TTC549 (cell line): ENCODE measurements at regions not wholly inside any gene's neighbourhood (a gene's known extent, or its start where the extent isn't known, plus 50 kb on each side); places are given as distances from the start of the nearest gene placed in this dataset.

Experiments used
- FAIRE-seq: peaks from 2 replicates; lab custom pipeline; 2012; peaks lifted over from hg19 to GRCh38; lab: Jason Lieb, UNC

DNA sequence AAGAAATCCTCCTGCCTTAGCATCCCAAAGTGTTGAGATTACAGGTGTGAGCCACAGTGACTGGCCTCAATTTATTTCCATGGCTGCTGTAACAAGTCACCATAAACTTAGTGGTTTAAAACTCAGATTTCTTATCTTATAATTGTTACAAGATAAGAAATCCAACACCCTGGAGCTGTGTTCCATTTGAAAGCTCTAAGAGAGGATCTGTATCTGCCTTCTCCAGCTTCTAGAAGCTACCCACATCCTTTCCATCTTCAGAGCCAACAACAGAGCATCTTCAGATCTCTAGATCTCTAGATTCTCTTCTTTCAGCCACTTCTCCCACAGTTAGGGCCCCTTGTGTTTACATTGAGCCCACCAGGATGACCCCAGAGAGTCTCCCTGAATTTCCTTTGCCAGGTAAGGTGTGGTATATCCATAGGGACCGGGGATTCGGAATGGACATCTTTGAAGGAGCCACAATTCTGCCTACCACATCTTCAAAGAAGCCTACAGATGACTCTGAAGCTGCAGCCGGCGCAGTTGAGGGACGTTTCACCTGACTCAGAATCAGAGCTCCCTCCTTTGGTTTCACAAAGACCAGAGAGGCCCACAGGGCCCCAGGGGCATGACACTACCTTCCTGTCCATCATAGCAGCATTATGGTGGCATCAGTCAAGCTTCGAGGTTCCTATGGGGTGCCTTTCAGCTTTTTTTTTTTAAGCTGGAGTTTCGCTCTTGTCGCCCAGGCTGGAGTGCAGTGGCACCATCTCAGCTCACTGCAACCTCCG lies 87.0 kb upstream of the IGF1R start:
- FAIRE-seq: no peak

DNA sequence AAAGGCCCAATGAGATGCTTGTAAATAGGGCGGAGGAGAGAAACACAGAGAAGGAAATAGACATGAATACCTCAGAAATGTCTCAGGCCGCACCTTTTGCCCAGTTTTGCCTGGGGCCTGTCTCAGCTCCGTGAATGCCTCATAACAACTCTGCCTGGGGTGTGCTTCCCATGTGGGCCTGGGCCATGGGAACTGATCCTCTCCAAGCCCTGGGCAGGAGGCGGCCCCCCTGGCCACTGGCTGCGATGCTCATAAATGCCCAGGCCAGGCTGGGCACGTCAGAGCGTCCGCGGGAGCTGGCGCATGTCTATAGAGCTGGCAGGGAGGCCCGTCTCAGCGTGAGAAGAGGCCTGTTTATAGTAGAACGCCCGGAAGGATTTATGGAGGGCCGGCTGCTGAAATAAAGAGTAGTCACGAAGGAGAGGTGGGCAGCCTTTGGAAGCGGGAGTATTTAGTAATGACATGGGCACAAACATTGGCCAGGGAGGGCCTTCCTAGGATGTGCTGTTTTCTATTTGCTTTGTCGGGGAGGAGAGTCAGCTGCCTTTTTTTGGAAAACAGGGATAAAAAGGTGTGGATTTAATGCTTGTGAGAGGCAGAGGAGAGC lies 85.9 kb upstream of the IGF1R start:
- no peak for FAIRE-seq

GRCh38 chr15:98565566-98565965 lies 82.8 kb upstream of the IGF1R start:
- no peak for FAIRE-seq

DNA sequence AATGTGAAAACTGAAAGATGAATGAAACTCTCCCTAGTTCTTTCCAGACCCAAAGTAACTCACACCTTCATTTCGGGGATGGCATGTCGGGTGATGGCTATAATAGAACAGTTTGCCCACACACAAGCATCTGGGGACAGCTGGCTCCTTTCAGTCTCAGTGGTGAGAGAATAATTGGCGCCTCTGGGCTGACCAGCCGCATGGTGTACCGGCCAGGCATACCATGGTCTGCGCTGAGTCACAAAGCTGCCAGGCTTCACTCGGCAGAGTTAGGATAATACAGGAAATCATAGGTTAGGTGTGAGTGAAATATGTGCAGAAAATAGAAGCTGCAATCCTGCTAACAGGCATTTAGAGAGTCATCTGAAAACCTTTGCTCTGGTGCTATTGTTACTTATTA lies 80.4 kb upstream of the IGF1R start:
- FAIRE-seq: no peak

DNA sequence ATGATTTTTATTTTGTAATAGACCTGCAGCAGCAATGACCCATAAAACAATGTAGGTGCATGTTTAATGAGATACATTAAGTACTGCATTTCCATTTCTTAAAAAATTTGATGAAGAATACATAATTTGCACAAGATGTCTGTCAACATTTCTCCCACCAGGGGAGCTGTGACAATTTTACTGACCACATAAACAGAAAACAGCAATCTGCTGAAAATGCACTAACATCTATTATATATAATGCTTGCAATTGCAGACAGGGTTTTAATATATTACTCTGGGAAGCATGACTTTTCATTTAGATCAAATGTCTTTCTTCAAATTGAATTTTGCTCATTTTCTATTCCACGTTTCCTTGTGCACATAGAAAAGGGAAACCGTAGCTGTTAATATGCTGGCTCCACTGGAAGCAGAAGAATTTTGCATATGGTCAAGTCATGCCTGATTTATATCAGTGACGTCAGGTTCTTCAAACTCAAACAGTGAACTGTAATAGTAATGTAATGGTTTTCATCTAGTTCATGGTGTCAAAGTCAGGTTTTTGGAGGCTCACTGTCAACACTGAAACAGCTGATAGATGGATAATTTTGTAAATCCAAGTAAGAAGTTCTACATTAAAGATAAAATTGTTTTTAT lies 79.8 kb upstream of the IGF1R start:
- FAIRE-seq: no peak

DNA sequence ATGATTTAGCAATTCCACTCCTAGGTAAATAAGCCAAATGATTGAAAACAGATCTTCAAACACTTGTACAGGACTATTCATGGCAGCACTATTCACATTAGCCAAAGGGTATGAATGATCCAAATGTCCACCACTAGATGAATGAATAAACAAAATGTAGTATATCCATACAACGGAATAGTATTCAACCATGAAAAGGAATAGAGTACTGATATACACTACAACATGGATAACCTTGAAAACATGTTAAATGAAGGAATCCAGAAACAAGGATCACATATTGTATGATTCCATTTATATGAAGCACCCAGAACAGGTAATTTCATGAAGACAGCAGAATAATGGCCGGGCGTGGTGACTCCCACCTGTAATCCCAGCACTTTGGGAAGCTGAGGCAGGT lies 78.2 kb upstream of the IGF1R start:
- no peak for FAIRE-seq

GRCh38 chr15:98580572-98580971 lies 67.8 kb upstream of the IGF1R start:
- no peak for FAIRE-seq

- FAIRE-seq: no peak
Measured at GRCh38 chr15:98581715-98582114, 66.6 kb upstream of the IGF1R start.

DNA sequence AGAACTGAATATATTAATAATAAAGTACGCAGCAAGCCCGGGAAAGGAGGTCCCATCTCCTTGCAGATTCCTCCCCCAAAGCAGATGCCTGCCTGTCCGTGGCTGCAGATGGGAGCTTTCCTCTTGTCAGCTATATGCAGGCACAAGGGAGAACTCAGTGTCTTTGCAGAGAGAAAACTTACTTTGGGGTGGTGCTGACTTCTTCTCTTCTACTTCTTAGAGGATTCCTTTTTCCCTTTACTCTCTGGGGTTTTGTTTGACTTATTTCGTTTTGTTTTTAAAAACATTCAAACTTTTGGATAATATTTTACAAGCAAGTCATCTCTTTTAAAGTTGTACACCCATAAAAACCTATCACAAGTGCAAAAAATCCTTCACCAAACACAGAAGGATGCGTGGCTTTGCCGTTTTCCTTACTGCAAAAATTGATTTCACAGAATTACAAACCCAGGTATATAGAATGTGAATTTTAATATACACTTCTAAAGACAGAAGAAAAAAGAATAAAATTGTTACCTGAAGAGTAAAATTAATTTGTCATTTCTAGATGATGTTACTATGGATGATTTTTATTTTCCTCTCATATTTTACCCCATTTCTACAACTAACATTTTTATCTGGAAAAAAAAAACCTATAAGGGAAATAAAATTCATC lies 65.3 kb upstream of the IGF1R start:
- no peak for FAIRE-seq

DNA sequence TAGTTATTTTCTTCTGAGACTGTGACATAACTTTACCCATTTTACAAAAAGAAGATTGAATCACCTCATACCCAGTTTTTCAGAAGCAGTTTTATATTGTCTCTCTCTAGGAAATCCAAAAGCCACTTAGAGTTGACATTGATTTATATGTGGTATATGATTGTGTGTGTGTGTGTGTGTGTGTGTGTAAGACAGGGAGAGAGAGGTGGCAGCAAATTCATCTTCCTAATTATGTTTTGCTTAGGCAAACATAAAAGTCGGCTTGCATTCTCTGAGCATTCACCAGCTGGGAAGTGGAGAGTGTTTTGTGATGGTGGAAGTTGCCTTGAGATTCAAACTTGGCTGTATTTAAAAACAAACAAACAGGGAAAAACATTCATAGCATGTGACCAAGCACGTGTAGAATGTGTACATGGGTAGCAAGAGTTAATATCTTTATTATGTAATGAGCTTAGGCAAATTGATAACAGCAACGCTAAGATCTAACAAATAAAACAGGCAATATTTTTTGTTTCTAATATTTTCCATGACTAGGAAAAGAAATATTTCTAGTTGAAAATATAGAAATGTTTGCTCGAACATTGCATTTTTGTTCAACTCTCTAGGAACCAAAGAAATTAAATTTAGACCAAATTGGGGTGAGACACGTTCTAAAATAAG lies 64.4 kb upstream of the IGF1R start:
- no peak for FAIRE-seq

GRCh38 chr15:98586066-98586465 lies 62.3 kb upstream of the IGF1R start:
- FAIRE-seq: no peak

DNA sequence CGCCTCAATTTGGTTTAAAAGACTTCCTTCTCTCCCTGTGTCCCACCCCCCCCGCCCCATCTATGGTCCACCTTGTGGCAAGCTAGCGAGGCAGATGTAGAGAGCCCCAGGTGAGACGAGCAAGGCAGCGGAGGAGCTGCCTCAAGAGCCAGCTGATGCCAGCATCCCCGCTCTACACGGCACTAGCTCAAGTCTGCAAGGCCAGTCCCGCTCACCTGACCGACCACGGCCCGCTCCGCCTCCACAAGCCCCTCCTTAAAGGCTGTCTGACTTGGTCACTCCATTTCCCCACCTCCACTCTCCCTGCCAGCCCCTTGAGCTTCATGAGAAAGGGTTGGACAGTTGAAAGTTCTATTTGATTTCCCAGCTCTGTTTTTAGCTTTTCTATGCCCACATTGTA lies 56.2 kb upstream of the IGF1R start:
- FAIRE-seq: no peak

DNA sequence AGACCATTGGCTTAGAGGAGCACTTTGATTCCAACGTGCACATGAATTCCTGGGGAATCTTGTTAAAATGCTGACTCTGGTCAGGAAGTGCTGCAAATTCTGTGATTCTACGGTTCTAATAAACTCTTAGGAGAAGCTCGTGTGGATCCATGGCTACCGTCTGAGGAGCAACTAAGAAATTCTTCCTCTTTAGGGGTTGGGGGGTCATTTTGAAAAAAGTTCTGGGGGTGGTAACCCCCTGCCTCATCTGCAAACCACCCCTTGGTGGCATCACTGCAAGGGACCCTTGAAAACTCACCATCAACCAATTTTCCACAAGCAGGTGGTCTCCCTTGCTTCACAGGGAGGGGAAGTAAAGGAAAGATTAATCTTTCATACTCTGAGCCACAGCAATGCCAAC lies 52.2 kb upstream of the IGF1R start:
- no peak for FAIRE-seq

DNA sequence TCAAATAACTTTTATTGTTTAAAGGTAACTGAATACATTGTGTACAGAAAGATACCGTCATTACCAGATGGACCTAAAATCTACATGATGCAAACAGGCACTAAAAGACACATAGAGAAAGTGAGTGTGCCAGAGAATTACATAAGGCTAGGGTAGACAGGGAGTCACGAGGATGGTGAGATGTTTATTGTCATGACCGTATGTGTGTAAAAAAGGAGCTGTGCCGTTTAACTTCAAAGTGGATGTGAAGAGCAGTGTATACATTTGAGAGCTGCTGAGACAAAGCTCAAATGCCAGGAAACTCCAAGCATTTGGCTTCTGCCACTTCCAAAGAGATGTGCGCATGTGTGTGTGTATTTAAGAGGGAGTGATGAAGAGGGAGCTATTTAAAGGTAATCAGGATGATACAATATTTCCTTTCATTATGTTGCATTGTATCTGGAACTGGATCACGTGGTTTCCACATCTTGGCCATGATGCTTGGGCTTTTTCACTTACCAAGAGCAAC lies 51.4 kb upstream of the IGF1R start:
- FAIRE-seq: no peak

DNA sequence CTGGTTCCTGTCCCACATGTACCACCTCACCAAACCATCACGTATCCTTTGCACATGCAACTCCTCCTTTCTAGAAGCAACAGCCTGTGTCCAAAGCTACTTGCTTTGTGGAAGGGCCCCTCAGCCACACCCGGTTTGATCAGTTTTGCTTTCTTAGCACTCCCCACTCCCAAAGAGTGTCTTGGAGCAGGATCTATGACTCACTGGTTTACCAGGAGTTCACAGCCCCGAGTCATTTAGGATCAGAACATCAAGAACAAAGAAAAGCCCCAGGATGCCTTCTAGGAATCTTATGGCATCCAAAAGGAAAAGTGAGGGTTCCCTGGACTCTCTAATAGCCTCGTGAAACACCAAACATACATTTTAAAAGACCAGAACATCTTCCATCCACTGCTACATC lies 50.7 kb upstream of the IGF1R start:
- FAIRE-seq: no peak
